GM23338 (cell line): ENCODE measurements at regions not wholly inside any gene's neighbourhood (a gene's known extent, or its start where the extent isn't known, plus 50 kb on each side); places are given as distances from the start of the nearest gene placed in this dataset.

Experiments used
- ATAC-seq: fragments of 200-7000 bp; cut with Tn5 transposase; 3 replicates; pipeline ENCODE4 v1.9.1; 2020
- DNase-seq: peaks from one replicate; pipeline ENCODE4 v3.0.0-alpha.2; 2015; ENCODE audit warnings: low spot score
- H2AFZ ChIP-seq: fragments of 200-600 bp; sonication (generic); 2 replicates; pipeline ENCODE4 v1.8.0; 2016; ENCODE audit warnings: antibody characterized with exemption, mild to moderate bottlenecking, moderate library complexity
- H3F3A ChIP-seq: fragments of 200-600 bp; sonication (generic); replicated peaks from 2 replicates; pipeline ENCODE4 v1.8.0; 2017; ENCODE audit warnings: antibody characterized with exemption, mixed run types, low read depth
- H3K27ac ChIP-seq: fragments of 200-600 bp; sonication (generic); 2 replicates; pipeline ENCODE4 v1.6.1; 2016; ENCODE audit warnings: low read depth
- H3K27me3 ChIP-seq: fragments of 200-600 bp; sonication (generic); 2 replicates; pipeline ENCODE4 v1.8.0; 2016; ENCODE audit warnings: mild to moderate bottlenecking, mixed run types, moderate library complexity; ENCODE audit not compliant: insufficient read depth
- H3K36me3 ChIP-seq: fragments of 200-600 bp; sonication (generic); 2 replicates; pipeline ENCODE4 v1.8.0; 2016; ENCODE audit warnings: mild to moderate bottlenecking; ENCODE audit not compliant: insufficient read depth
- H3K4me1 ChIP-seq: fragments of 200-600 bp; sonication (generic); 2 replicates; pipeline ENCODE4 v1.8.0; 2016; ENCODE audit warnings: mild to moderate bottlenecking, moderate library complexity; ENCODE audit not compliant: insufficient read depth
- H3K4me2 ChIP-seq: fragments of 200-600 bp; sonication (generic); 2 replicates; pipeline ENCODE4 v1.7.1; 2017; ENCODE audit warnings: mixed run types
- H3K4me3 ChIP-seq: fragments of 200-600 bp; sonication (generic); 2 replicates; pipeline ENCODE4 v1.6.1; 2016; ENCODE audit warnings: mixed run types
- H3K79me2 ChIP-seq: fragments of 200-600 bp; sonication (generic); replicated peaks from 2 replicates; pipeline ENCODE4 v1.8.0; 2017; ENCODE audit warnings: mild to moderate bottlenecking; ENCODE audit not compliant: insufficient read depth
- H3K9me2 ChIP-seq: fragments of 200-600 bp; sonication (generic); 2 replicates; pipeline ENCODE4 v1.8.0; 2017; ENCODE audit not compliant: insufficient read depth
- H4K20me1 ChIP-seq: fragments of 200-600 bp; sonication (generic); replicated peaks from 2 replicates; pipeline ENCODE4 v1.8.0; 2017; ENCODE audit warnings: mild to moderate bottlenecking; ENCODE audit not compliant: insufficient read depth
- H3K27ac Mint-ChIP-seq: 2 replicates; pipeline ENCODE4 v1.8.0; 2020; ENCODE audit warnings: inconsistent platforms, mild to moderate bottlenecking, moderate library complexity, mixed read lengths
- H3K27me3 Mint-ChIP-seq: 3 replicates; pipeline ENCODE4 v1.8.0; 2022; ENCODE audit warnings: low read depth, mild to moderate bottlenecking, moderate library complexity, mixed read lengths, inconsistent platforms; ENCODE audit not compliant: insufficient read depth, poor library complexity
- H3K36me3 Mint-ChIP-seq: 3 replicates; pipeline ENCODE4 v1.8.0; 2021; ENCODE audit warnings: low read depth, mild to moderate bottlenecking, inconsistent platforms, moderate library complexity, mixed read lengths
- H3K4me1 Mint-ChIP-seq: 3 replicates; pipeline ENCODE4 v1.8.0; 2020; ENCODE audit warnings: mild to moderate bottlenecking, inconsistent platforms, mixed read lengths
- H3K4me3 Mint-ChIP-seq: 3 replicates; pipeline ENCODE4 v1.8.0; 2021; ENCODE audit warnings: moderate library complexity, mild to moderate bottlenecking, inconsistent platforms, mixed read lengths
- H3K9me3 Mint-ChIP-seq: 3 replicates; pipeline ENCODE4 v1.8.0; 2020; ENCODE audit warnings: moderate library complexity, mild to moderate bottlenecking, inconsistent platforms, mixed read lengths
- CREB1 ChIP-seq: fragments of 250-450 bp; sonication (Bioruptor Pico); IDR thresholded peaks from 2 replicates; pipeline ENCODE4 v1.5.0; 2020; ENCODE audit warnings: low read depth, mild to moderate bottlenecking, moderate library complexity
- EZH2 ChIP-seq: fragments of 200-600 bp; sonication (generic); IDR thresholded peaks from one replicate; pipeline ENCODE4 v1.8.0; 2017; ENCODE audit warnings: antibody characterized with exemption, mild to moderate bottlenecking, low read depth; ENCODE audit not compliant: unreplicated experiment
- EZH2phosphoT487 ChIP-seq: fragments of 200-600 bp; sonication (generic); IDR thresholded peaks from one replicate; pipeline ENCODE4 v1.8.1; 2018; ENCODE audit warnings: antibody characterized with exemption; ENCODE audit not compliant: unreplicated experiment
- NANOG ChIP-seq: IDR thresholded peaks from 2 replicates; pipeline ENCODE4 v1.6.1; 2016; ENCODE audit warnings: antibody characterized with exemption, borderline replicate concordance
- REST ChIP-seq: IDR thresholded peaks from one replicate; pipeline ENCODE4 v1.6.1; 2018; ENCODE audit warnings: antibody characterized with exemption; ENCODE audit not compliant: unreplicated experiment
- ZNF114 ChIP-seq: fragments of 250-450 bp; sonication (Bioruptor Pico); IDR thresholded peaks from 2 replicates; pipeline ENCODE4 v1.5.0; 2020; ENCODE audit warnings: mild to moderate bottlenecking, moderate library complexity
- ZNF462 ChIP-seq: fragments of 250-450 bp; sonication (Bioruptor Pico); IDR thresholded peaks from 2 replicates; pipeline ENCODE4 v1.5.0; 2020; ENCODE audit warnings: mild to moderate bottlenecking, moderate library complexity
- TF ChIP-seq, protein P1 (sequence below): IDR thresholded peaks from 2 replicates; pipeline ENCODE4 v1.6.1; 2016; ENCODE audit warnings: antibody characterized with exemption

GRCh38 chr1:29870621-29871020 is 634.3 kb downstream of the PTPRU start:
- H3K4me2 ChIP-seq = no peak overlapping the region
- H3K4me3 ChIP-seq = no peak overlapping the region
- H4K20me1 ChIP-seq = no peaks in the 10 kb centered on the region
- H3F3A ChIP-seq = no peaks in the 10 kb centered on the region
- H3K9me3 Mint-ChIP-seq = peaks cover 17% of the 10 kb centered on the region
- peaks cover 11% of the 10 kb centered on the region for H3K4me1 Mint-ChIP-seq
- no peaks in the 10 kb centered on the region for H3K79me2 ChIP-seq
- no peak for ATAC-seq
- peaks cover 5% of the 10 kb centered on the region; the same call in 2 of the 3 replicates for H3K36me3 Mint-ChIP-seq
- TF ChIP-seq ZNF114 (CRISPR knock-in tag) = no peak
- TF ChIP-seq REST = no peak
- no peak for TF ChIP-seq ZNF462 (CRISPR knock-in tag)
- no peak for TF ChIP-seq CREB1 (CRISPR knock-in tag)
- no peak for TF ChIP-seq NANOG
- TF ChIP-seq, protein P1, sequence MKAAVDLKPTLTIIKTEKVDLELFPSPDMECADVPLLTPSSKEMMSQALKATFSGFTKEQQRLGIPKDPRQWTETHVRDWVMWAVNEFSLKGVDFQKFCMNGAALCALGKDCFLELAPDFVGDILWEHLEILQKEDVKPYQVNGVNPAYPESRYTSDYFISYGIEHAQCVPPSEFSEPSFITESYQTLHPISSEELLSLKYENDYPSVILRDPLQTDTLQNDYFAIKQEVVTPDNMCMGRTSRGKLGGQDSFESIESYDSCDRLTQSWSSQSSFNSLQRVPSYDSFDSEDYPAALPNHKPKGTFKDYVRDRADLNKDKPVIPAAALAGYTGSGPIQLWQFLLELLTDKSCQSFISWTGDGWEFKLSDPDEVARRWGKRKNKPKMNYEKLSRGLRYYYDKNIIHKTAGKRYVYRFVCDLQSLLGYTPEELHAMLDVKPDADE = no peak
- TF ChIP-seq EZH2phosphoT487 = no peak
- TF ChIP-seq EZH2 = no peak
- H3K9me2 ChIP-seq = 0 out of 2 replicates have a peak, but pooled peaks cover 9% of the 10 kb centered on the region
- no peak overlapping the region for H3K4me3 Mint-ChIP-seq
- no peaks in the 10 kb centered on the region for H3K4me1 ChIP-seq
- H2AFZ ChIP-seq = no peak overlapping the region
- no peak for DNase-seq
- peaks cover 1% of the 10 kb centered on the region for H3K27me3 Mint-ChIP-seq
- H3K27me3 ChIP-seq = no peaks in the 10 kb centered on the region
- no peak overlapping the region for H3K27ac Mint-ChIP-seq
- no peak overlapping the region for H3K27ac ChIP-seq
- H3K36me3 ChIP-seq = no peaks in the 10 kb centered on the region
